AG04449 (cell line): ENCODE measurements at regions not wholly inside any gene's neighbourhood (a gene's known extent, or its start where the extent isn't known, plus 50 kb on each side); places are given as distances from the start of the nearest gene placed in this dataset.

Experiments
- CTCF ChIA-PET: fragments of 350-600 bp; formaldehyde crosslinking; extraction: SDS; loops from one replicate; lab custom pipeline; 2021; ENCODE audit warnings: antibody characterized with exemption; lab: Yijun Ruan, JAX
- POLR2A ChIA-PET: fragments of 400-600, 350-600 bp; formaldehyde crosslinking; extraction: SDS; loops from one replicate; lab custom pipeline; 2020; ENCODE audit warnings: antibody characterized with exemption, inconsistent platforms; lab: Yijun Ruan, JAX
- DNase-seq: peaks from one replicate; pipeline ENCODE4 v3.0.0-alpha.2; 2010; ENCODE audit warnings: low read depth, low spot score
- H3K4me3 ChIP-seq: 2 replicates; pipeline ENCODE4 v1.5.1; 2011; ENCODE audit warnings: low read depth, mild to moderate bottlenecking, control low read depth, low read length
- TF ChIP-seq, protein P1 (sequence below): IDR thresholded peaks from one replicate; pipeline ENCODE4 v1.5.1; 2011; ENCODE audit warnings: mild to moderate bottlenecking, moderate library complexity, low read length, control low read depth, inconsistent platforms; ENCODE audit not compliant: insufficient read depth; ENCODE audit errors: missing control alignments

DNA sequence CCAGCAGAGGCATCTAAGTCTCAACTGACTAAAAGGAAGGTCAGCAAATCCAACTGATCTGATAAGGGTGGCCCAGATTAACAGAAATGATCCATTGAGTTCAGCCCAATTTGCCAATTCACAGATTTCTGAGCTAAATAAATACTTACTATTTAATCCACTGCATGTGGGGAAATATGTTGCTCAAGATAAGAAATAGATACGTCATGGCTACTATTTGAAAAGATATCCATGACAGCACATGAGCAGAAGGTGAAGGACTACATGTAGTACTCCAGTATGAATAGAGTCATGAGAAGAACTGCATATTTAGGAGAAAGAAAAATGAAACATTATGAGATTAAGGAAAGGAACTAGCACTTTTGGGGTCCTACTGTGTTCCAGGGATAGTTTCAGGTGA lies 332.4 kb downstream of the ARPP21 start:
- CTCF ChIA-PET = no interaction called here
- POLR2A ChIA-PET = no interaction called here

DNA sequence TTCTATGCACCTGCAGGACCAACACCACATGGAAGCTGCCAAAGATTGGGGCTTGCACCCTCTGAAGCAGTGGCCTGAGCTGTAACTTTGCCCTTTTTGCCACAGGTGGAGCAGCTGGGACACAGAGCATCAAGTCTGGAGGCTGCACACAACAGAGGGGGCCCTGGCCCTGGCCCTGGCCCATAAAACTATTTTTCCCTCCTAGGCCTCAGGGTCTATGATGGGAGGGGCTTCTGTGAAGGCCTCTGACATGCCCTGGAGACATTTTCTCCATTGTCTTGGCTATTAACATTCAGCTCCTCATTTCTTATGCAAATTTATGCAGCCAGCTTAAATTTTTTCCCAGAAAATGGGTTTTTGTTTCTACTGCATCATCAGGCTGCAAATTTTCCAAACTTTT lies 335.5 kb downstream of the ARPP21 start:
- ChIA-PET POLR2A (no interaction called here), CTCF (no interaction called here)
- TF ChIP-seq, protein P1, sequence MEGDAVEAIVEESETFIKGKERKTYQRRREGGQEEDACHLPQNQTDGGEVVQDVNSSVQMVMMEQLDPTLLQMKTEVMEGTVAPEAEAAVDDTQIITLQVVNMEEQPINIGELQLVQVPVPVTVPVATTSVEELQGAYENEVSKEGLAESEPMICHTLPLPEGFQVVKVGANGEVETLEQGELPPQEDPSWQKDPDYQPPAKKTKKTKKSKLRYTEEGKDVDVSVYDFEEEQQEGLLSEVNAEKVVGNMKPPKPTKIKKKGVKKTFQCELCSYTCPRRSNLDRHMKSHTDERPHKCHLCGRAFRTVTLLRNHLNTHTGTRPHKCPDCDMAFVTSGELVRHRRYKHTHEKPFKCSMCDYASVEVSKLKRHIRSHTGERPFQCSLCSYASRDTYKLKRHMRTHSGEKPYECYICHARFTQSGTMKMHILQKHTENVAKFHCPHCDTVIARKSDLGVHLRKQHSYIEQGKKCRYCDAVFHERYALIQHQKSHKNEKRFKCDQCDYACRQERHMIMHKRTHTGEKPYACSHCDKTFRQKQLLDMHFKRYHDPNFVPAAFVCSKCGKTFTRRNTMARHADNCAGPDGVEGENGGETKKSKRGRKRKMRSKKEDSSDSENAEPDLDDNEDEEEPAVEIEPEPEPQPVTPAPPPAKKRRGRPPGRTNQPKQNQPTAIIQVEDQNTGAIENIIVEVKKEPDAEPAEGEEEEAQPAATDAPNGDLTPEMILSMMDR = no peak
- no peak overlapping the region for H3K4me3 ChIP-seq
- no peak for DNase-seq

More for the DNA sequence above, 332.4 kb downstream of the ARPP21 start:
- no peak for DNase-seq
- TF ChIP-seq, protein P1 = no peak
- H3K4me3 ChIP-seq = no peak overlapping the region

DNA sequence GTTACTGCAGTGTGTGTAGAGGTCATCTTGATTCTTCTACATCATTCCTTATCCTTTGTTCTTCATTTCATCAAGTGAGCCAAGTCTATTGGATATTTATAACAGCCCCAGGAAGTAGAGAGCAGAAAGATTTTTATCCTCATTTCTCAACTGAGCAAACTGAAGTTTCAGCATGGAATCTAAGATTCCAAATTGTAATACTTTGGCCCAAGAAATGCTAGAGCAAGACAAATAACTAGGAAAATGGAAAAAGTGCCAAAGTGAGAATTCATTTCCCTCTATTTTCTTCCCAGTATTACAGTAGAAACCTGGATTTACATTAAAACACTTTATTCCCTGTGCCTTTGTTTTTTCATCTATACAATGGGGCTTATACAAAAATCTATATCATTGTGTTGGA lies 346.8 kb downstream of the ARPP21 start:
- TF ChIP-seq, protein P1 = no peak
- H3K4me3 ChIP-seq = no peak overlapping the region
- POLR2A ChIA-PET = no interaction called here
- CTCF ChIA-PET = no interaction called here
- no peak for DNase-seq

DNA sequence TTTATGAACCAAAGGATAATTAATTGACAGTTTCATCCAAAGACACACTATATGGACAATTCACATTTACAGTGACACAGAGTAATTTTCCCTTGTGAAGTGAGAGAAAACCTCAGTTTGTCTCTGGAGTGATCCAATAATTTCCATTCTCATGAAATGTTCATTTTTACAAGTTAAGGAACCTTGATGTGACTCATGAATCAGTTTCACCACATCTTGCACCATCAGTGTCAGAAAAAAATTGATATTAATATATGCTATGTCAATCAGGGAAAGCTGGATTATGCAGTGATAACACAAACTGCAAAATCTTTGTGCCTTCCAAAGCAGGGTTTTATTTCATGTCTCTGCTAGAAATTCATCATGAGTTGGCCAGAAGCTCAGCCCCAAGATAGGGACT lies 348.1 kb downstream of the ARPP21 start:
- no peak for DNase-seq
- H3K4me3 ChIP-seq = no peak overlapping the region
- ChIA-PET POLR2A (no interaction called here), CTCF (no interaction called here)
- TF ChIP-seq, protein P1 = no peak

DNA sequence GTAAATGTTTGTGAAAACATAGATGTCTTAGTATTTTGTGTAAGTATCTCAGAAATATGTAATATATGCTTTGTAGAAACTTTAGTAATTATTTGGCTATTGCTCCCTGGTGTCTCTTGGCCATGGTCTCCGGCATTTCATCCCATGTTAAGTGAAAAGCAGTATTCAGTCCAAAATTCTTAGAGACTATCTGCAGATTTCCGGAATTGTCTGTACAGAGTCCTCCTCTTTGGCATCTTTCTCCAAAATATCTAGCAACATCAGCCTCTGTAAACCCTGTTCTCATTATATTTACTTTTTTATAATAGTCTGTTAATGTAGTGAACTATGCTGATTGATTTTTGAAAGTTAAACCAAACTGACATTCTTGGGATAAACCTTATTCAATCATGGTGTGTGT lies 352.7 kb downstream of the ARPP21 start:
- POLR2A ChIA-PET = no interaction called here
- no peak for DNase-seq
- TF ChIP-seq, protein P1 = no peak
- CTCF ChIA-PET = no interaction called here
- no peak overlapping the region for H3K4me3 ChIP-seq

DNA sequence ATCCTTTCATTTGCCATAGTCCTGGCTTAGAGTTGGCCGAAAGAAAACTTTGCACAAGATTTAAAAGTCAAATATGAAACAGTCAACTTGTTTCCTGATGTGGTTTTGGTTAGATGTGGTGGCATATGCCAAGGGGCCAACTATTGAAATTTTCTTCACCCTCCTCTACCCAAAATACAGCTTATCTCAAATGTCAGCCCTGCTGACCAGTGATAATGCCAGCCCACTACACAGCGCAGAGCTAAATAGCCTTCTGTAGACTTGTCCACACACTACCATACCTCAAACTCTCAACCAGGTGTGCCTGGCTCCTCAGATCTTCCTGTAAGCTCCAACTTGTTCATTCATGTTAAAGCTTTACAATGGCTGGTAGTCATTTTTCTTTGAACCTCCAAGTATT lies 368.5 kb upstream of the STAC start:
- ChIA-PET CTCF (no interaction called here), POLR2A (no interaction called here)
- no peak for DNase-seq
- TF ChIP-seq, protein P1 = no peak
- H3K4me3 ChIP-seq = no peak overlapping the region
